ENCODE measurements at regions not wholly inside any gene's neighbourhood (a gene's known extent, or its start where the extent isn't known, plus 50 kb on each side); places are given as distances from the start of the nearest gene placed in this dataset.

GRCh38 chr12:128098730-128099129 is 168.2 kb upstream of the TMEM132C start:
- TF ChIP-seq GABPA (IDR thresholded peaks at IDR 0.05; ENCODE audit: low read depth), result no peak
- TF ChIP-seq POLR2AphosphoS5 (IDR thresholded peaks at IDR 0.05; ENCODE audit: low read depth), result no peak
- TF ChIP-seq CTCF (IDR thresholded peaks at IDR 0.05; ENCODE audit: insufficient read depth, low read length), result no peak
- no peak for TF ChIP-seq SPI1 (IDR thresholded peaks at IDR 0.05; ENCODE audit: borderline replicate concordance, low read depth)
- TF ChIP-seq REST (IDR thresholded peaks at IDR 0.05; ENCODE audit: insufficient replicate concordance, low read depth), result no peak

GRCh38 chr12:128103152-128103551 is 163.8 kb upstream of the TMEM132C start:
- Histone ChIP-seq H3K27me3 (ENCODE audit: insufficient read depth, poor library complexity, severe bottlenecking) (no peaks in the 10 kb centered on the region), H3K4me3 (replicated peaks; ENCODE audit: insufficient read depth, low read length) (no peak overlapping the region), H3K27ac (replicated peaks) (no peak overlapping the region)
- DNase-seq (ENCODE audit: low read depth in 1 of 2, low spot score in 1 of 2), result no peak
- TF ChIP-seq POLR2AphosphoS5 (IDR thresholded peaks at IDR 0.05; ENCODE audit: low read depth) (no peak), CTCF (IDR thresholded peaks at IDR 0.05; ENCODE audit: insufficient read depth, low read length) (no peak), GABPA (IDR thresholded peaks at IDR 0.05; ENCODE audit: low read depth) (no peak)

More at GRCh38 chr12:128098730-128099129, 168.2 kb upstream of the TMEM132C start:
- no peak overlapping the region for H3K4me3 ChIP-seq (replicated peaks; ENCODE audit: insufficient read depth, low read length)
- DNase-seq (ENCODE audit: low read depth in 1 of 2, low spot score in 1 of 2), result no peak
- H3K27me3 ChIP-seq (ENCODE audit: insufficient read depth, poor library complexity, severe bottlenecking), result no peaks in the 10 kb centered on the region
- no peak overlapping the region for H3K27ac ChIP-seq (replicated peaks)

GRCh38 chr12:128109236-128109635 is 157.7 kb upstream of the TMEM132C start:
- H3K27ac ChIP-seq (replicated peaks), result no peak overlapping the region
- no peaks in the 10 kb centered on the region for H3K27me3 ChIP-seq (ENCODE audit: insufficient read depth, poor library complexity, severe bottlenecking)
- TF ChIP-seq REST (IDR thresholded peaks at IDR 0.05; ENCODE audit: insufficient replicate concordance, low read depth) (no peak), SPI1 (IDR thresholded peaks at IDR 0.05; ENCODE audit: borderline replicate concordance, low read depth) (no peak), CTCF (IDR thresholded peaks at IDR 0.05; ENCODE audit: insufficient read depth, low read length) (no peak), POLR2AphosphoS5 (IDR thresholded peaks at IDR 0.05; ENCODE audit: low read depth) (no peak), GABPA (IDR thresholded peaks at IDR 0.05; ENCODE audit: low read depth) (no peak)
- no peak for DNase-seq (ENCODE audit: low read depth in 1 of 2, low spot score in 1 of 2)
- no peak overlapping the region for H3K4me3 ChIP-seq (replicated peaks; ENCODE audit: insufficient read depth, low read length)

- H3K4me3 ChIP-seq (replicated peaks; ENCODE audit: insufficient read depth, low read length), result no peak overlapping the region
- no peak for DNase-seq (ENCODE audit: low read depth in 1 of 2, low spot score in 1 of 2)
- no peaks in the 10 kb centered on the region for H3K27me3 ChIP-seq (ENCODE audit: insufficient read depth, poor library complexity, severe bottlenecking)
Measured at GRCh38 chr12:128109636-128110035, 157.3 kb upstream of the TMEM132C start.

More at GRCh38 chr12:128109636-128110035, 157.3 kb upstream of the TMEM132C start:
- H3K27ac ChIP-seq (replicated peaks), result no peak overlapping the region
- TF ChIP-seq SPI1 (IDR thresholded peaks at IDR 0.05; ENCODE audit: borderline replicate concordance, low read depth), result no peak
- no peak for TF ChIP-seq POLR2AphosphoS5 (IDR thresholded peaks at IDR 0.05; ENCODE audit: low read depth)
- TF ChIP-seq CTCF (IDR thresholded peaks at IDR 0.05; ENCODE audit: insufficient read depth, low read length), result no peak
- TF ChIP-seq REST (IDR thresholded peaks at IDR 0.05; ENCODE audit: insufficient replicate concordance, low read depth), result no peak
- TF ChIP-seq GABPA (IDR thresholded peaks at IDR 0.05; ENCODE audit: low read depth), result no peak

Data from HL-60 (cell line).